Adrenal gland (tissue), 5 donors: ENCODE measurements at regions not wholly inside any gene's neighbourhood (a gene's known extent, or its start where the extent isn't known, plus 50 kb on each side); places are given as distances from the start of the nearest gene placed in this dataset.
A peak's percentile ranks its signal among the peaks of the same experiment; 100 is the strongest.

Source experiments
- POLR2A ChIP-seq, 2 donors: fragments of 450-650 bp; IDR thresholded peaks; one replicate each; pipeline ENCODE4 v1.6.1; 2017; ENCODE audit warnings: antibody characterized with exemption in 2 of 2, mild to moderate bottlenecking in 2 of 2, moderate library complexity in 1 of 2
- TF ChIP-seq, protein P1 (sequence below), 6 experiments: fragments of 450-650 bp in 4 of 6; fragments of 200-600 bp in 2 of 6; sonication (generic) in 1 of 6; IDR thresholded peaks; 1 replicate in 5 of 6; 2 replicates in 1 of 6; pipeline versions ENCODE4 v1.5.1 to v1.8.0; 2016 to 2021; ENCODE audit warnings: antibody characterized with exemption in 6 of 6, mild to moderate bottlenecking in 2 of 6, moderate library complexity in 1 of 6
- donor health status: DM: no; HTN: no; CAD: no.

DNA sequence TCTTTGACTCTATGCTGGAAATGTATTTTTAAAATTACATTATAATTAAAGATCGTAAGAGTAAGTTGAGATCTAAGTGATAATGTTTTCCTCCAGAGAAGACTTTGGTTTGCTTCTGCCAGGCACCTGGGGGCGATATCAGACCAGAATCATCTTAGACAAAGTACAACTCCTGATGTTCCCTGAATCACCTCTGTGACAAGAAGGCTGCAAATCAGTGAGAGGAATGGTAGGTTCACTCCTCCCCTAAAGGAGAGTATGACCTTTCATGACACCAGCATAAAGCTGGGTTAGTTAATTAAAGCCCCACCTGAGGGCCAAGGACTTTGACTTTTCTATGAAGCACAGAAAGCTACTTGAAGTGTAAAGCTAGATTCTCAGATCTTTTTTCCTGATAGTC, 114.4 kb upstream of the DTNA start:
- TF ChIP-seq, protein P1, sequence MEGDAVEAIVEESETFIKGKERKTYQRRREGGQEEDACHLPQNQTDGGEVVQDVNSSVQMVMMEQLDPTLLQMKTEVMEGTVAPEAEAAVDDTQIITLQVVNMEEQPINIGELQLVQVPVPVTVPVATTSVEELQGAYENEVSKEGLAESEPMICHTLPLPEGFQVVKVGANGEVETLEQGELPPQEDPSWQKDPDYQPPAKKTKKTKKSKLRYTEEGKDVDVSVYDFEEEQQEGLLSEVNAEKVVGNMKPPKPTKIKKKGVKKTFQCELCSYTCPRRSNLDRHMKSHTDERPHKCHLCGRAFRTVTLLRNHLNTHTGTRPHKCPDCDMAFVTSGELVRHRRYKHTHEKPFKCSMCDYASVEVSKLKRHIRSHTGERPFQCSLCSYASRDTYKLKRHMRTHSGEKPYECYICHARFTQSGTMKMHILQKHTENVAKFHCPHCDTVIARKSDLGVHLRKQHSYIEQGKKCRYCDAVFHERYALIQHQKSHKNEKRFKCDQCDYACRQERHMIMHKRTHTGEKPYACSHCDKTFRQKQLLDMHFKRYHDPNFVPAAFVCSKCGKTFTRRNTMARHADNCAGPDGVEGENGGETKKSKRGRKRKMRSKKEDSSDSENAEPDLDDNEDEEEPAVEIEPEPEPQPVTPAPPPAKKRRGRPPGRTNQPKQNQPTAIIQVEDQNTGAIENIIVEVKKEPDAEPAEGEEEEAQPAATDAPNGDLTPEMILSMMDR (IDR thresholded peaks at IDR 0.05), result peak; percentile 27 to 52 (median 44)
- TF ChIP-seq POLR2A (IDR thresholded peaks at IDR 0.05), result no peak
